Prostate gland (tissue), 2 donors: ENCODE measurements at regions not wholly inside any gene's neighbourhood (a gene's known extent, or its start where the extent isn't known, plus 50 kb on each side); places are given as distances from the start of the nearest gene placed in this dataset.

Experiments used
- POLR2AphosphoS5 ChIP-seq: sonication (generic); formaldehyde crosslinking; IDR thresholded peaks from one replicate; pipeline ENCODE4 v1.6.1; 2017; ENCODE audit warnings: antibody characterized with exemption
- TF ChIP-seq, protein P1 (sequence below), 4 experiments: fragments of 200-600 bp in 2 of 4; fragments of 450-650 bp in 2 of 4; sonication (generic) in 2 of 4; IDR thresholded peaks; 1 replicate in 3 of 4; 2 replicates in 1 of 4; pipeline ENCODE4 v1.5.1; 2016 to 2019; ENCODE audit warnings: antibody characterized with exemption in 4 of 4, mild to moderate bottlenecking in 2 of 4, moderate library complexity in 2 of 4

GRCh38 chr4:133593764-133594163 lies 444.7 kb downstream of the PCDH10 start:
- TF ChIP-seq, protein P1, sequence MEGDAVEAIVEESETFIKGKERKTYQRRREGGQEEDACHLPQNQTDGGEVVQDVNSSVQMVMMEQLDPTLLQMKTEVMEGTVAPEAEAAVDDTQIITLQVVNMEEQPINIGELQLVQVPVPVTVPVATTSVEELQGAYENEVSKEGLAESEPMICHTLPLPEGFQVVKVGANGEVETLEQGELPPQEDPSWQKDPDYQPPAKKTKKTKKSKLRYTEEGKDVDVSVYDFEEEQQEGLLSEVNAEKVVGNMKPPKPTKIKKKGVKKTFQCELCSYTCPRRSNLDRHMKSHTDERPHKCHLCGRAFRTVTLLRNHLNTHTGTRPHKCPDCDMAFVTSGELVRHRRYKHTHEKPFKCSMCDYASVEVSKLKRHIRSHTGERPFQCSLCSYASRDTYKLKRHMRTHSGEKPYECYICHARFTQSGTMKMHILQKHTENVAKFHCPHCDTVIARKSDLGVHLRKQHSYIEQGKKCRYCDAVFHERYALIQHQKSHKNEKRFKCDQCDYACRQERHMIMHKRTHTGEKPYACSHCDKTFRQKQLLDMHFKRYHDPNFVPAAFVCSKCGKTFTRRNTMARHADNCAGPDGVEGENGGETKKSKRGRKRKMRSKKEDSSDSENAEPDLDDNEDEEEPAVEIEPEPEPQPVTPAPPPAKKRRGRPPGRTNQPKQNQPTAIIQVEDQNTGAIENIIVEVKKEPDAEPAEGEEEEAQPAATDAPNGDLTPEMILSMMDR (IDR thresholded peaks at IDR 0.05), result no peak
- no peak for TF ChIP-seq POLR2AphosphoS5
